ENCODE measurements at regions not wholly inside any gene's neighbourhood (a gene's known extent, or its start where the extent isn't known, plus 50 kb on each side); places are given as distances from the start of the nearest gene placed in this dataset.

DNA sequence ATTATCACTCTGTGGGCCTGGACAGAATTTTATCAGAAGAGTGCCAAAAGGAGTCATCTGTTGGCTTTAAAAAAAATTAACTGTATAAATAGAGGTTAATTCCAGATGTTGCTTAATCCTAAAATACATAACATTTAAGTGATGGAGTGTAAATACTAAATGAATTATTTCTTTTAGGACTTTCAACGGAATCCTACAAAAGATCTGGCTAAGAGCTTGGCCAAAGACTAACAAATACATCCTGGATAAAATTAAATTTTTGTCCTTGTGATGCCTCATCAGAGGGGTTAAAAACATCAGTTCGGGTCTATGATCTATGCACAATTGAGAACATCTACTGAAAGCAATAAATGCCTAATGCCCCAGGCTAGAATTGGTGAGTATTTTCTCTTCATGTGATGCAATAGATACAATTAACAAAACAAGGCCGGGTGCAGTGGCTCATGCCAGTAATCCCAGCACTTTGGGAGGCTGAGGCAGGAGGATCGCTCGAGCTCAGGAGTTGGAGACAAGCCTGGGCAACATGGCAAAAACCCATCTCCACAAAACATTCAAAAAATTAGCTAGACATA is 49.8 kb upstream of the RAP1B start:
- no peak for DNase-seq

Data from CD4-positive, alpha-beta T cell treated with Interleukin-4 for 4 hours (primary cell).